ENCODE measurements at regions not wholly inside any gene's neighbourhood (a gene's known extent, or its start where the extent isn't known, plus 50 kb on each side); places are given as distances from the start of the nearest gene placed in this dataset.

DNA sequence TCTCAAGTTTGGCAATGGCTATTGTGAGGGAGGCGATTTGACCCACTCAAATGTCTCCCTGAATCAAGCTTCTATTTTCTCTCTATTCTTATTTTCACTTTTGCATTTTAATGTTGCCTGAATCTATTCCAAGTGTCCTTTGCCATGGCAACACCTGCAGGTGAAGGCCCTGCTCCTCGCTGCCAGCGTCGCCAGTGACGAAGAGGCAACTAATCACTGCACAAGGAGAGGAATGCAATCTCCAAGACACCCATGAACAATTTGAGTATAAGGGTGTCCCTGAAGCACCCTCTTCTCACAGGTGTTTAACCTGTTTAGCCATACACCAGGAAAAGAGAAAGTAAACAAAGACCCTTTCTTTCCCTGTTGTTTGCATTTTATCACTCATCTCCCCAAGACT, 165.6 kb upstream of the VRK2 start:
- no peaks in the 10 kb centered on the region for H3K79me1 ChIP-seq (ENCODE audit: low read length)
- DNase-seq = no peak
- no peaks in the 10 kb centered on the region for H3K9me3 ChIP-seq (ENCODE audit: insufficient read depth, low read depth, low read length)
- no peak overlapping the region for H3K23ac ChIP-seq (ENCODE audit: low read length)
- H2BK5ac ChIP-seq (ENCODE audit: low read depth, low read length, poor library complexity) = no peak overlapping the region
- H3K18ac ChIP-seq (ENCODE audit: low read length) = no peak overlapping the region
- peaks cover 0 to 3% of the 10 kb centered on the region in 2 experiments for H3K4me1 ChIP-seq (ENCODE audit: control insufficient read depth in 1 of 2, insufficient read depth in 2 of 2, low read length in 2 of 2)
- no peak overlapping the region for H3K4ac ChIP-seq (ENCODE audit: low read depth, low read length)
- no peak overlapping the region for H3K4me3 ChIP-seq (ENCODE audit: low read depth, low read length)
- no peaks in the 10 kb centered on the region for H3K27me3 ChIP-seq (ENCODE audit: insufficient read depth, low read length)
- no peak overlapping the region for H4K8ac ChIP-seq (ENCODE audit: low read depth, low read length)
- no peak overlapping the region for H2BK12ac ChIP-seq (ENCODE audit: low read length)
- no CpG with 5 or more reads among the region's 5 CpGs for WGBS (ENCODE audit: extremely low coverage, insufficient coverage, insufficient read length)
- no peaks in the 10 kb centered on the region for H3K79me2 ChIP-seq (ENCODE audit: control insufficient read depth, insufficient read depth, low read length, poor library complexity)
- H2BK120ac ChIP-seq (ENCODE audit: insufficient read depth, low read length, poor library complexity) = no peak overlapping the region
- H2AK5ac ChIP-seq (ENCODE audit: low read length) = no peak overlapping the region
- H4K91ac ChIP-seq (ENCODE audit: low read depth, low read length) = no peak overlapping the region
- no peak overlapping the region for H3K14ac ChIP-seq (ENCODE audit: low read length)
- H4K12ac ChIP-seq (ENCODE audit: low read depth, low read length) = no peak overlapping the region
- H2AFZ ChIP-seq (ENCODE audit: insufficient read depth, low read length, poor library complexity) = no peak overlapping the region
- no peak overlapping the region for H3K27ac ChIP-seq (ENCODE audit: low read depth, low read length)
- H3K36me3 ChIP-seq (ENCODE audit: control insufficient read depth in 1 of 2, insufficient read depth in 2 of 2, low read length in 2 of 2) = no peaks in the 10 kb centered on the region
- H3K9ac ChIP-seq (ENCODE audit: low read length) = no peak overlapping the region
- H3K4me2 ChIP-seq (ENCODE audit: low read length) = no peak overlapping the region

DNA sequence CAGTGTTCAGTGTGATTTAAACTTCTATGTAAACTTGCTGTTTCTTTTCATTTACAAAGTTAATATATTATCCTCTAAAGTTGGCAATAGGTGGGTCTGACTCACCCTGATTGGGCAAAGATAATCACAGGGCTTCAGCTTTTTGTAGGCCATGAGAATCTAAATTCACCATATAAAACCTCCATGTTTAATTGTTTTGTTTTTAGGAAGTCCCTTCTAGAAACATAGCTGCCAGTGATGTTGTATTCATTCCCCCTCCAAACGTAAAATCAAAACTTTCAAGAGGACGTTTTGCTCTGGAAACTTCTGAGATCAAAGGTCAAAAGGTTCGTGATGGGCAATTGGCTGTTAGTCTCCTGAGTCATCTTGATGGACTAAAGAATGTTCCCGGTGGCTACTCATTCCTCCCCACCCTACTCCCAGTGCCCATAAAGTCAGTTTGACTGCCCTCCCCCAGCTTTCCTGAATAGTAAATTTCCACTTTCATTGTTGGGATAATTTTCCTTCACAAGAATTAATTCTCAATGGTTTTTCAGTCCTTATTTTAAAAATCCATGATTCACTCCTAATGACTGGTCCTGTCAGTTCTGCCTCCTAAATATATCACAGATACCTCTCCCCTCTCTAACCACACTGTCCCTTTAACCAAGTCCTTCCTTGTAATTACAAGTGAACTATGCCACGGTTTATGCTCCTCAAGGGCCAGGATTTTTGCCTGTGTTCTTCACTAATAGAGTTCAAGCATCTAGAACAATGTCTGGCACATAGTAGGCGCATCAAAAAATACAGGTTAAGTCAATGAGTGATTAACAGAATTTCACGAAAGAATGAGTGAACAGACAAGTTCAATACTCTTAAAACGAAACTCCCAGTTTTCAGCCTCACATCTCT, 164.4 kb upstream of the VRK2 start:
- no peak overlapping the region for H2BK120ac ChIP-seq (ENCODE audit: insufficient read depth, low read length, poor library complexity)
- H3K14ac ChIP-seq (ENCODE audit: low read length) = no peak overlapping the region
- no peak overlapping the region for H3K18ac ChIP-seq (ENCODE audit: low read length)
- H4K8ac ChIP-seq (ENCODE audit: low read depth, low read length) = no peak overlapping the region
- peak in 1 of 2 donors; percentile 26 for DNase-seq
- H3K4ac ChIP-seq (ENCODE audit: low read depth, low read length) = no peak overlapping the region
- H3K27ac ChIP-seq (ENCODE audit: low read depth, low read length) = peak overlapping the region; percentile 19
- H2AFZ ChIP-seq (ENCODE audit: insufficient read depth, low read length, poor library complexity) = no peak overlapping the region
- no peaks in the 10 kb centered on the region for H3K79me1 ChIP-seq (ENCODE audit: low read length)
- H3K4me3 ChIP-seq (ENCODE audit: low read depth, low read length) = no peak overlapping the region
- H2AK5ac ChIP-seq (ENCODE audit: low read length) = no peak overlapping the region
- H3K4me1 ChIP-seq (ENCODE audit: control insufficient read depth in 1 of 2, insufficient read depth in 2 of 2, low read length in 2 of 2) = peaks cover 0 to 3% of the 10 kb centered on the region in 2 experiments
- H4K12ac ChIP-seq (ENCODE audit: low read depth, low read length) = no peak overlapping the region
- H3K9ac ChIP-seq (ENCODE audit: low read length) = no peak overlapping the region
- H3K36me3 ChIP-seq (ENCODE audit: control insufficient read depth in 1 of 2, insufficient read depth in 2 of 2, low read length in 2 of 2) = no peaks in the 10 kb centered on the region
- H2BK12ac ChIP-seq (ENCODE audit: low read length) = no peak overlapping the region
- no peaks in the 10 kb centered on the region for H3K79me2 ChIP-seq (ENCODE audit: control insufficient read depth, insufficient read depth, low read length, poor library complexity)
- peak overlapping the region; percentile 40 for H2BK5ac ChIP-seq (ENCODE audit: low read depth, low read length, poor library complexity)
- no peak overlapping the region for H3K23ac ChIP-seq (ENCODE audit: low read length)
- H3K27me3 ChIP-seq (ENCODE audit: insufficient read depth, low read length) = no peaks in the 10 kb centered on the region
- no peaks in the 10 kb centered on the region for H3K9me3 ChIP-seq (ENCODE audit: insufficient read depth, low read depth, low read length)
- no CpG with 5 or more reads among the region's 8 CpGs for WGBS (ENCODE audit: extremely low coverage, insufficient coverage, insufficient read length)
- peak overlapping the region; percentile 17 for H3K4me2 ChIP-seq (ENCODE audit: low read length)
- no peak overlapping the region for H4K91ac ChIP-seq (ENCODE audit: low read depth, low read length)

DNA sequence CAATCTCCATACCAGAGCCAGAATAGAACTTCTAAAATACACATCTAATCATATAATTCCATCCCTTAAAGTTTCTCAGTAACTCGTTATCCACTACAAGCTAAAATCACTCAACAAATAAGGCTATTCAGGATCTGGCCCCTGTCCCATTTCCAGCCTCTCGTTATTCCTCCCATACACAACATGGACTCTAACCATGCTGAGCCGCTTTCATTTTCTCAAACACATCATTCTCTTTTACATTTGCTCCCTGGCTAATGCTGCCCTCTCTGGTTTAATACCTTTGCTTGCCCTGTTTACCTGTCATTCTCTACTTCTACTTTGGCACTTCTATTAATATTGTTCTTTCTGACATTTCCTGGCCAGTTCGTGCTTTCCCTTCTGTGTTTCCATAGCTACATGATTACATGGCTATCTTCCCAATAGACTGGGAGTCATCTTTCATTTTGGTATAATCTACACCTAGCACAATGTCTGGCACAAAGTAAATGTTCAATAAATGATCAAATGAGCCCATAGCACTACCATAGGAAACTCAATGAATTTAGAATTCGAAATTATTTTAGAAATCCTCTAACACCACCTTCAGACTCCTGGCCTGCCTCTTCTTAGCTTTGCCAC, 163.6 kb upstream of the VRK2 start:
- no peak overlapping the region for H3K9ac ChIP-seq (ENCODE audit: low read length)
- no peak overlapping the region for H2AK5ac ChIP-seq (ENCODE audit: low read length)
- H4K8ac ChIP-seq (ENCODE audit: low read depth, low read length) = no peak overlapping the region
- H3K27ac ChIP-seq (ENCODE audit: low read depth, low read length) = no peak overlapping the region
- no peaks in the 10 kb centered on the region for H3K79me2 ChIP-seq (ENCODE audit: control insufficient read depth, insufficient read depth, low read length, poor library complexity)
- no peak overlapping the region for H3K18ac ChIP-seq (ENCODE audit: low read length)
- H3K36me3 ChIP-seq (ENCODE audit: control insufficient read depth in 1 of 2, insufficient read depth in 2 of 2, low read length in 2 of 2) = no peaks in the 10 kb centered on the region
- H2BK12ac ChIP-seq (ENCODE audit: low read length) = no peak overlapping the region
- H3K4me1 ChIP-seq (ENCODE audit: control insufficient read depth in 1 of 2, insufficient read depth in 2 of 2, low read length in 2 of 2) = peaks cover 0 to 3% of the 10 kb centered on the region in 2 experiments
- no peak overlapping the region for H4K12ac ChIP-seq (ENCODE audit: low read depth, low read length)
- DNase-seq = peak in 1 of 2 donors; percentile 11
- H3K4me2 ChIP-seq (ENCODE audit: low read length) = no peak overlapping the region
- WGBS (ENCODE audit: extremely low coverage, insufficient coverage, insufficient read length) = 100% methylated on average over 2 of the region's 5 CpGs
- H4K91ac ChIP-seq (ENCODE audit: low read depth, low read length) = no peak overlapping the region
- no peak overlapping the region for H2AFZ ChIP-seq (ENCODE audit: insufficient read depth, low read length, poor library complexity)
- no peak overlapping the region for H3K23ac ChIP-seq (ENCODE audit: low read length)
- H3K27me3 ChIP-seq (ENCODE audit: insufficient read depth, low read length) = no peaks in the 10 kb centered on the region
- no peak overlapping the region for H3K14ac ChIP-seq (ENCODE audit: low read length)
- no peaks in the 10 kb centered on the region for H3K79me1 ChIP-seq (ENCODE audit: low read length)
- no peaks in the 10 kb centered on the region for H3K9me3 ChIP-seq (ENCODE audit: insufficient read depth, low read depth, low read length)
- H3K4me3 ChIP-seq (ENCODE audit: low read depth, low read length) = no peak overlapping the region
- H2BK120ac ChIP-seq (ENCODE audit: insufficient read depth, low read length, poor library complexity) = no peak overlapping the region
- H2BK5ac ChIP-seq (ENCODE audit: low read depth, low read length, poor library complexity) = no peak overlapping the region
- H3K4ac ChIP-seq (ENCODE audit: low read depth, low read length) = no peak overlapping the region

DNA sequence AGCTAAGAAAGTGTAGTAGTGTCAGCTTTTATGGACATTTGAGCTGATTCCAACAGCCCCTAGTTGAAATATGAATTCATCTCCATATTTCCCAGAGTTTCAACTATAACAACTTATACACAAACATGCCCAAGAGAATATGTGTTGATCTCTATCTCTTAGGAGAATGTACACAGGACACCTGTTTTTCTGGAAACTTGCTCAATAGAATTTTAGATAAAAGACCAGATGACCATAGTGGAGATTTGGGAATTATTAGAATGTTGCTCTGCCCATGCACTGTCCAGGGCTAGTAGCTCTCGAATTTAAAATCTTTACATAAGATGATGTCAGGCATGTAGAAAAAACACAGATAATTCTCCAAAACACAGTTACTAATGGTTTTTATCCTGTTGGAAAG, 162.3 kb upstream of the VRK2 start:
- Histone ChIP-seq H3K79me2 (ENCODE audit: control insufficient read depth, insufficient read depth, low read length, poor library complexity) (no peaks in the 10 kb centered on the region), H3K27ac (ENCODE audit: low read depth, low read length) (no peak overlapping the region)
- no CpG with 5 or more reads among the region's 1 CpG for WGBS (ENCODE audit: extremely low coverage, insufficient coverage, insufficient read length)

More for the DNA sequence above, 162.3 kb upstream of the VRK2 start:
- H3K4me2 ChIP-seq (ENCODE audit: low read length) = no peak overlapping the region
- no peaks in the 10 kb centered on the region for H3K9me3 ChIP-seq (ENCODE audit: insufficient read depth, low read depth, low read length)
- no peak overlapping the region for H2BK5ac ChIP-seq (ENCODE audit: low read depth, low read length, poor library complexity)
- no peaks in the 10 kb centered on the region for H3K79me1 ChIP-seq (ENCODE audit: low read length)
- peak; percentile 7 to 86 for DNase-seq
- H2AK5ac ChIP-seq (ENCODE audit: low read length) = no peak overlapping the region
- H2BK12ac ChIP-seq (ENCODE audit: low read length) = no peak overlapping the region
- H2AFZ ChIP-seq (ENCODE audit: insufficient read depth, low read length, poor library complexity) = no peak overlapping the region
- H4K91ac ChIP-seq (ENCODE audit: low read depth, low read length) = no peak overlapping the region
- H3K36me3 ChIP-seq (ENCODE audit: control insufficient read depth in 1 of 2, insufficient read depth in 2 of 2, low read length in 2 of 2) = no peaks in the 10 kb centered on the region
- no peak overlapping the region for H3K9ac ChIP-seq (ENCODE audit: low read length)
- peaks cover 0 to 3% of the 10 kb centered on the region in 2 experiments for H3K4me1 ChIP-seq (ENCODE audit: control insufficient read depth in 1 of 2, insufficient read depth in 2 of 2, low read length in 2 of 2)
- H3K4me3 ChIP-seq (ENCODE audit: low read depth, low read length) = no peak overlapping the region
- no peaks in the 10 kb centered on the region for H3K27me3 ChIP-seq (ENCODE audit: insufficient read depth, low read length)
- H4K12ac ChIP-seq (ENCODE audit: low read depth, low read length) = no peak overlapping the region
- H3K4ac ChIP-seq (ENCODE audit: low read depth, low read length) = no peak overlapping the region
- no peak overlapping the region for H4K8ac ChIP-seq (ENCODE audit: low read depth, low read length)
- H3K23ac ChIP-seq (ENCODE audit: low read length) = no peak overlapping the region
- H2BK120ac ChIP-seq (ENCODE audit: insufficient read depth, low read length, poor library complexity) = no peak overlapping the region
- H3K14ac ChIP-seq (ENCODE audit: low read length) = no peak overlapping the region
- no peak overlapping the region for H3K18ac ChIP-seq (ENCODE audit: low read length)
